ENCODE measurements at regions not wholly inside any gene's neighbourhood (a gene's known extent, or its start where the extent isn't known, plus 50 kb on each side); places are given as distances from the start of the nearest gene placed in this dataset.

GRCh38 chr7:125747966-125748365 lies 818.3 kb upstream of the POT1 start:
- FAIRE-seq (no peak), DNase-seq (ENCODE audit: low read depth, low spot score) (no peak)
- no peak for TF ChIP-seq EZH2 (IDR thresholded peaks at IDR 0.05; ENCODE audit: low read length)
- TF ChIP-seq CTCF (optimal IDR thresholded peaks at IDR 0.05 in 1 of 3, IDR thresholded peaks at IDR 0.05 in 1 of 3, conservative IDR thresholded peaks at IDR 0.05 in 1 of 3; ENCODE audit: extremely low read depth in 1 of 3, insufficient read depth in 2 of 3, low read length in 3 of 3) = no peak
- Histone ChIP-seq H3K9me3 (ENCODE audit: control insufficient read depth, low read depth, low read length) (no peaks in the 10 kb centered on the region), H3K79me2 (ENCODE audit: control insufficient read depth, insufficient read depth, low read length) (no peaks in the 10 kb centered on the region), H4K20me1 (ENCODE audit: control insufficient read depth, extremely low read depth, insufficient read depth, low read length) (no peaks in the 10 kb centered on the region), H2AFZ (ENCODE audit: control insufficient read depth, low read length) (no peak overlapping the region), H3K9ac (ENCODE audit: control insufficient read depth, extremely low read depth, insufficient read depth, low read length) (no peak overlapping the region), H3K4me2 (ENCODE audit: control insufficient read depth, extremely low read depth, insufficient read depth, low read depth, low read length) (no peak overlapping the region), H3K4me1 (ENCODE audit: control insufficient read depth, extremely low read depth, insufficient read depth, low read length) (no peaks in the 10 kb centered on the region), H3K27ac (ENCODE audit: control insufficient read depth, insufficient read depth, low read length) (no peak overlapping the region), H3K27me3 (ENCODE audit: control insufficient read depth, extremely low read depth, insufficient read depth, low read length) (no peaks in the 10 kb centered on the region), H3K4me3 (ENCODE audit: control insufficient read depth in 2 of 3, extremely low read depth in 1 of 3, insufficient read depth in 2 of 3, low read depth in 1 of 3, low read length in 3 of 3) (no peak overlapping the region), H3K36me3 (ENCODE audit: control insufficient read depth in 2 of 2, extremely low read depth in 1 of 2, insufficient read depth in 2 of 2, low read length in 2 of 2) (no peaks in the 10 kb centered on the region), H3K9me1 (ENCODE audit: control insufficient read depth, extremely low read depth, insufficient read depth, low read length) (no peaks in the 10 kb centered on the region)
- dilution Hi-C loops (cut with MboI; ENCODE audit: extremely low pct_ligation_motif_present, low sequenced_read_pairs) = no loop called here

GRCh38 chr7:125746510-125746909 lies 816.9 kb upstream of the POT1 start:
- DNase-seq (ENCODE audit: low read depth, low spot score) (no peak), FAIRE-seq (no peak)
- Histone ChIP-seq H3K36me3 (ENCODE audit: control insufficient read depth in 2 of 2, extremely low read depth in 1 of 2, insufficient read depth in 2 of 2, low read length in 2 of 2) (no peaks in the 10 kb centered on the region), H3K4me1 (ENCODE audit: control insufficient read depth, extremely low read depth, insufficient read depth, low read length) (no peaks in the 10 kb centered on the region), H3K4me2 (ENCODE audit: control insufficient read depth, extremely low read depth, insufficient read depth, low read depth, low read length) (no peak overlapping the region), H3K4me3 (ENCODE audit: control insufficient read depth in 2 of 3, extremely low read depth in 1 of 3, insufficient read depth in 2 of 3, low read depth in 1 of 3, low read length in 3 of 3) (no peak overlapping the region), H3K27me3 (ENCODE audit: control insufficient read depth, extremely low read depth, insufficient read depth, low read length) (no peaks in the 10 kb centered on the region), H3K9me3 (ENCODE audit: control insufficient read depth, low read depth, low read length) (no peaks in the 10 kb centered on the region), H2AFZ (ENCODE audit: control insufficient read depth, low read length) (no peak overlapping the region), H4K20me1 (ENCODE audit: control insufficient read depth, extremely low read depth, insufficient read depth, low read length) (no peaks in the 10 kb centered on the region), H3K79me2 (ENCODE audit: control insufficient read depth, insufficient read depth, low read length) (no peaks in the 10 kb centered on the region), H3K9me1 (ENCODE audit: control insufficient read depth, extremely low read depth, insufficient read depth, low read length) (no peaks in the 10 kb centered on the region), H3K9ac (ENCODE audit: control insufficient read depth, extremely low read depth, insufficient read depth, low read length) (no peak overlapping the region), H3K27ac (ENCODE audit: control insufficient read depth, insufficient read depth, low read length) (no peak overlapping the region)
- no peak for TF ChIP-seq EZH2 (IDR thresholded peaks at IDR 0.05; ENCODE audit: low read length)
- no peak for TF ChIP-seq CTCF (optimal IDR thresholded peaks at IDR 0.05 in 1 of 3, IDR thresholded peaks at IDR 0.05 in 1 of 3, conservative IDR thresholded peaks at IDR 0.05 in 1 of 3; ENCODE audit: extremely low read depth in 1 of 3, insufficient read depth in 2 of 3, low read length in 3 of 3)
- dilution Hi-C loops (cut with MboI; ENCODE audit: extremely low pct_ligation_motif_present, low sequenced_read_pairs) = no loop called here

All from keratinocyte (primary cell).